Upper lobe of left lung (tissue), 6 donors: ENCODE measurements at regions not wholly inside any gene's neighbourhood (a gene's known extent, or its start where the extent isn't known, plus 50 kb on each side); places are given as distances from the start of the nearest gene placed in this dataset.

ENCODE experiments used
- ATAC-seq, 2 donors: fragments of 200-7000 bp; cut with Tn5 transposase; one replicate each; pipeline ENCODE4 v1.9.1; 2022; ENCODE audit warnings: mild to moderate bottlenecking in 2 of 2, moderate library complexity in 2 of 2; ENCODE audit not compliant: low FRiP score in 2 of 2
- DNase-seq, 2 donors: peaks; one replicate each; pipeline ENCODE4 v3.0.0-alpha.2; 2019 to 2020
- H3K27ac ChIP-seq, 4 donors: fragments of 200-600 bp; sonication (generic); one replicate each; pipeline ENCODE4 v1.5.1; 2016 to 2019
- H3K27me3 ChIP-seq, 4 donors: fragments of 200-600 bp; sonication (generic); one replicate each; pipeline ENCODE4 v1.5.1; 2017 to 2019
- H3K36me3 ChIP-seq, 4 donors: fragments of 200-600 bp; sonication (generic); one replicate each; pipeline ENCODE4 v1.5.1; 2016 to 2019
- H3K4me1 ChIP-seq, 4 donors: fragments of 200-600 bp; sonication (generic); one replicate each; pipeline ENCODE4 v1.5.1; 2018 to 2019
- H3K4me3 ChIP-seq, 4 donors: fragments of 200-600 bp; sonication (generic); one replicate each; pipeline ENCODE4 v1.5.1; 2017 to 2019; ENCODE audit warnings: mild to moderate bottlenecking in 2 of 4, moderate library complexity in 1 of 4
- H3K9me3 ChIP-seq, 4 donors: fragments of 200-600 bp; sonication (generic); one replicate each; pipeline ENCODE4 v1.5.1; 2018 to 2019
- EP300 ChIP-seq, 4 donors: sonication (generic); formaldehyde crosslinking; IDR thresholded peaks; one replicate each; pipeline ENCODE4 v1.5.1; 2017; ENCODE audit warnings: antibody characterized with exemption in 4 of 4, control low read depth in 2 of 4
- POLR2A ChIP-seq, 4 donors: fragments of 450-650 bp; IDR thresholded peaks; one replicate each; pipeline ENCODE4 v1.5.1; 2016 to 2017; ENCODE audit warnings: antibody characterized with exemption in 4 of 4, mild to moderate bottlenecking in 2 of 4
- POLR2AphosphoS5 ChIP-seq, 2 donors: sonication (generic); formaldehyde crosslinking; IDR thresholded peaks; one replicate each; pipeline ENCODE4 v1.5.1; 2017; ENCODE audit warnings: antibody characterized with exemption in 2 of 2
- WGBS, 2 donors: methylation state at CpG; one replicate each; pipeline ENCODE4 v1.1.5; 2017 to 2018; 5-methylcytosine and 5-hydroxymethylcytosine counted together
- TF ChIP-seq, protein P1 (sequence below), 6 experiments: fragments of 450-650 bp in 4 of 6; fragments of 200-600 bp in 2 of 6; sonication (generic) in 2 of 6; IDR thresholded peaks; one replicate each; pipeline ENCODE4 v1.5.1; 2016 to 2019; ENCODE audit warnings: antibody characterized with exemption in 6 of 6
- donor health status: DM: no; HTN: no; CAD: no; lungs with moderate emphysema.
- donor health status: DM: no; HTN: yes; CAD: no; lungs with severe emphysema.

DNA sequence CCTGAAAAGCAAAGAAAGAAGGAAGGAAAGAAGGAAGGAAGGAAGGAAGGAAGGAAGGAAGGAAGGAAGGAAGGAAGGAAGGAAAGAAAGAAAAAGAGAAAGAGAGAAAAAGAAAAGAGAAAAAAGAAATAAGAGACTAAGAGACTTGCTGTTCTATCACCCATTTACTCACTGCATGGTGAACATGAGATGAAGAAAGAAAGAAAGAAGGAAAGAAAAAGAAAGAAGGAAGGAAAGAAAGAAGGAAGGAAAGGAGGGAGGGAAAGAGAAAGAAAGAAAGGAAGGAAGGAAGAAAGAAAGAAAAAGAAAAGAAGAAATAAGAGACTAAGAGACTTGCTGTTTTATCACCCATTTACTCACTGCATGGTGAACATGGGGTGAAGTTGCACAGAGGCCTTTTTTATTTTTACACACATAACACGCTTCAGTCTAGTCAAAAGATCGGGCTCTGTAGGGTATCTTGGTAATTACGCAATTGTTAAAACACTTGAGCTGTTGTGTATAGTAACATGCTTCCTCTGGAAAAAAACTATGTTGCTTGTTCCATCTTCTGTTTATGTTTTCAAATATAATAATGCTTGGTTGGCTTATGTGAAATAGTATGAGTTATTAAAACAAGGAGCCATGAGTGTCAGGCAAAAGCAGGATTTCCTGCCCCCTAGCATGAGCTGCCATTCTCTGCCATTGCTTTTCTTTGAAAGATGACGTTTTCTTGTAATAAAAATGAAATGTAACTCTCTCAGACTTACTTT lies 119.3 kb upstream of the ZNF608 start:
- Histone ChIP-seq H3K4me1 (peaks cover 30 to 49% (median 40%) of the 10 kb centered on the region in 4 donors), H3K36me3 (no peaks in the 10 kb centered on the region), H3K27ac (peak overlapping the region; percentile 38 to 69 (median 43)), H3K4me3 (peak overlapping the region in 1 of 4 donors; percentile 22), H3K9me3 (no peaks in the 10 kb centered on the region), H3K27me3 (no peaks in the 10 kb centered on the region)
- DNase-seq: no peak
- peak in 1 of 2 donors; percentile 49 for ATAC-seq
- 13 to 16% methylated on average over 4 of the region's 4 CpGs for WGBS, 2 donors
- TF ChIP-seq POLR2A (IDR thresholded peaks at IDR 0.05) (no peak), EP300 (IDR thresholded peaks at IDR 0.05) (peak in 1 of 4 donors; percentile 36)

DNA sequence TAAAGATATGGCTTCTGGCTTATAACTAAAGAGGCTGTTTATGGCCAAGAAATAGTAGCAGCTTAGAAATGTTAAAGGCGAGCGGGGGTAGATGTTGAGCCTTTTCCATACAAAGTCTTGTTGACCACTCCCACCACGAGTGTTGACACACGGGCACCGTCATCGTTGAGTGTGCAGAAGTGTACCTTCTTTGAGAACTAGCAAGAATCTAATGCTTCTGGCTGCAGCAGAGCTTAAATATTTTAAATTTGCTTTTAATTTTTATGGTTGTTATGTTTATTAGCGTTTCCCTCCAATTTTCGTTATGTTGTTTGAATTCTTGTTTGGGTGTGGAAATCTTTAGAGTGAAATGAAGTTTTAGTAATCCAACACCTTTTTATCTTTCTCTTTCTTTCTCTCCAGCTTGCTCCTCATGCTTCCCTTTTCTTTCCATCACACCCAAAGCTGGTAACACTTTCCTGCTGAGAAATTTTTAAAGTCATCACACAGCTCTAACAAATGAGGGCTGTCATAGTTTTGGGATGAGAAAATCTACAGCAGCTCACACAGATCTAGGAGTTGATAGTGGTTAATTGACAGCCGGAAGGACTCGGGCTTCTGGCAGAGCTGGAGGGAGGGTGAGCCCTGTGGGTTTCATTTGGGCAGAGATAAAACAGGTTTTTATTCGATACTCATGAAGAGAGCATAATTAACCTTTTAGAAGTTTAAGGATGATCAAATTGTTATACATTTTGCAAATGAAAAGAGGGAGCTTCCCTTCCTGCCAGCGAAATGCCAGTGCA lies 120.1 kb upstream of the ZNF608 start:
- WGBS, 2 donors: 30 to 31% methylated on average over 12 of the region's 12 CpGs
- Histone ChIP-seq H3K9me3 (no peaks in the 10 kb centered on the region), H3K27ac (peak overlapping the region; percentile 38 to 69 (median 43)), H3K4me1 (peaks cover 30 to 50% (median 40%) of the 10 kb centered on the region in 4 donors), H3K27me3 (no peaks in the 10 kb centered on the region), H3K36me3 (no peaks in the 10 kb centered on the region), H3K4me3 (peak overlapping the region in 1 of 4 donors; percentile 22)
- no peak for TF ChIP-seq POLR2AphosphoS5 (IDR thresholded peaks at IDR 0.05)
- TF ChIP-seq EP300 (IDR thresholded peaks at IDR 0.05): no peak
- TF ChIP-seq POLR2A (IDR thresholded peaks at IDR 0.05): no peak
- TF ChIP-seq, protein P1, sequence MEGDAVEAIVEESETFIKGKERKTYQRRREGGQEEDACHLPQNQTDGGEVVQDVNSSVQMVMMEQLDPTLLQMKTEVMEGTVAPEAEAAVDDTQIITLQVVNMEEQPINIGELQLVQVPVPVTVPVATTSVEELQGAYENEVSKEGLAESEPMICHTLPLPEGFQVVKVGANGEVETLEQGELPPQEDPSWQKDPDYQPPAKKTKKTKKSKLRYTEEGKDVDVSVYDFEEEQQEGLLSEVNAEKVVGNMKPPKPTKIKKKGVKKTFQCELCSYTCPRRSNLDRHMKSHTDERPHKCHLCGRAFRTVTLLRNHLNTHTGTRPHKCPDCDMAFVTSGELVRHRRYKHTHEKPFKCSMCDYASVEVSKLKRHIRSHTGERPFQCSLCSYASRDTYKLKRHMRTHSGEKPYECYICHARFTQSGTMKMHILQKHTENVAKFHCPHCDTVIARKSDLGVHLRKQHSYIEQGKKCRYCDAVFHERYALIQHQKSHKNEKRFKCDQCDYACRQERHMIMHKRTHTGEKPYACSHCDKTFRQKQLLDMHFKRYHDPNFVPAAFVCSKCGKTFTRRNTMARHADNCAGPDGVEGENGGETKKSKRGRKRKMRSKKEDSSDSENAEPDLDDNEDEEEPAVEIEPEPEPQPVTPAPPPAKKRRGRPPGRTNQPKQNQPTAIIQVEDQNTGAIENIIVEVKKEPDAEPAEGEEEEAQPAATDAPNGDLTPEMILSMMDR (IDR thresholded peaks at IDR 0.05): no peak
- ATAC-seq: no peak
- peak in 1 of 2 donors; percentile 81 for DNase-seq

DNA sequence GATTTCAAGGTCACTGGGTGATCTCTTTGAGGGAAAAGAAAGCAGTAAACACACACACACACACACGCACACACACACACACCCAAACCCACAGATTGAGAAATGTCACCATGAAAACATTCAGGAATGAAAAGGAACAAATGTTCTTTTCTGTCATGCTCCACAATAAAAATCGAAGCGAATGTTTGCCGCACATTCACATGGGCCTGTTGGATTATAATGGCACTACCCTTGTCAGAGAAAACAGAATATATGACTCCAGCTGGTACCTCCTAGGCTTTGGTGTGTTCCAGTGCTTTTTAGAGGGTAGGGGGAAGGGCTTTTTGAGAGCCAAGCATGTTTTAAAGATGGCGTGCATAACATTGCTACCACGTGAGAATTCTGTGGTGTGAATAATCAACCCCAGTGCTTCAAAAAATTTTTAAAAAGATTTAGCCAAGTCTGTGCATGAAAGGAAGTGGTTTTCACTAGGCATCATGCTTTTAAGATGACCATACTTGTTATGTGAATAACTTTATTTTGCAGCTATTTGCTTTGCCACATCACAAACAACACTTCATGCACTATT lies 120.8 kb upstream of the ZNF608 start:
- no peak for ATAC-seq
- TF ChIP-seq POLR2A (IDR thresholded peaks at IDR 0.05) (no peak), EP300 (IDR thresholded peaks at IDR 0.05) (no peak), POLR2AphosphoS5 (IDR thresholded peaks at IDR 0.05) (no peak)
- TF ChIP-seq, protein P1 (IDR thresholded peaks at IDR 0.05): no peak
- Histone ChIP-seq H3K4me3 (no peak overlapping the region), H3K36me3 (no peaks in the 10 kb centered on the region), H3K27me3 (no peaks in the 10 kb centered on the region), H3K27ac (peak overlapping the region in 2 of 4 donors; percentile 38 to 69), H3K4me1 (peaks cover 30 to 54% (median 40%) of the 10 kb centered on the region in 4 donors), H3K9me3 (no peaks in the 10 kb centered on the region)
- WGBS, 2 donors: 53 to 79% methylated on average over 6 of the region's 6 CpGs
- DNase-seq: no peak

DNA sequence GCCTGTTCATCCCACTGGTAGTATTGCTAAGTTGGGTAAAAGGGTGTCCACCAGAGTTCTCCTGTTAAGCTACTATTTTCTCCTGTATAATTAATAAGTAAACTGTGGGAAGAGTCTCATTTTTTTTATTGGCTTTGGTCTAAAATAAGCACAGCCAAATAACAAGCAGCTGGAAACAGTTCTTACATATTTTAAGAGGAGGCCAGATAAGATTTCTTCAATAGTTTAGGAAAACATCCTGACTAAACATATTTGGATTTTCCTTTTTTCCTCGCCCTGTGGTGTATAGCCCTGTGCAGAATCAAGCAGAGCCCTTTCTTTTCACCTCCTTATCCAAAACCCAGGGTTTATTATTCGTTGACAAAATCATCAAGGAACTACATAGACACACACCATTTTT lies 122.2 kb upstream of the ZNF608 start:
- no peaks in the 10 kb centered on the region for H3K36me3 ChIP-seq
- 20 to 28% methylated on average over 2 of the region's 2 CpGs for WGBS, 2 donors
- TF ChIP-seq EP300 (IDR thresholded peaks at IDR 0.05) (no peak), POLR2AphosphoS5 (IDR thresholded peaks at IDR 0.05) (no peak), POLR2A (IDR thresholded peaks at IDR 0.05) (no peak)
- TF ChIP-seq, protein P1 (IDR thresholded peaks at IDR 0.05): no peak
- no peak for ATAC-seq
- DNase-seq: no peak
- no peak overlapping the region for H3K4me3 ChIP-seq
- H3K27ac ChIP-seq: peak overlapping the region; percentile 12 to 73 (median 32)
- H3K9me3 ChIP-seq: no peaks in the 10 kb centered on the region
- H3K27me3 ChIP-seq: no peaks in the 10 kb centered on the region
- peaks cover 35 to 59% (median 43%) of the 10 kb centered on the region in 4 donors for H3K4me1 ChIP-seq

DNA sequence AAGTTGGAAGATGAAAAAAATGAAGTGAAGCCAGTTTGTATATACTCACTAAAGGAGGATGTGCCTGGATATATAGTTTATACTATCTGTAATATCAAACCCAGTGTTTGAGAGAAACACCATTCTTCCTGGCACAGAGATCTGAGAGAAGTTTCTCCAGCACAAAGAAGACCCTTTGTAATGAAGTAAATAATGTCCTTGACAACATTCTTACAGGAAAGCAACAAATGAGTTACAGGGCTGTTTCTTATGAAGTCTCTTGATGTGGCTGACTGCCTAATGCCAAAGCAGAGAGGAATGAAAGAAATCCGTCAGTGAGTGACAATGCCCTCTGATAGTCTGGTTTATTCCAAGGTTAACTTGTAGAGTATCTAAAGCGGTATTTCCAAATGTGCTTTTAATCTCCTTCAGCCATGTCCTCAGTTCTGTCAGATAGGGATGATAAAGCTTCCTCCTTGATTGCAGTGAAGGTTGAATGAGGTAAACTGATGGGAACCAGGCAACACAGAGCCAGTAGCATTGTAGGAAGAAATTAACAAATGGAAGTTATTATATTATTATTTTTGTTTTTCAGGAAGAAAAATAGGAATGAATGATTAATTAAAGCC lies 123.1 kb upstream of the ZNF608 start:
- no peak for ATAC-seq
- Histone ChIP-seq H3K4me3 (no peak overlapping the region), H3K36me3 (no peaks in the 10 kb centered on the region), H3K9me3 (no peaks in the 10 kb centered on the region), H3K27me3 (no peaks in the 10 kb centered on the region), H3K27ac (peak overlapping the region; percentile 14 to 73 (median 24)), H3K4me1 (peaks cover 35 to 59% (median 43%) of the 10 kb centered on the region in 4 donors)
- no peak for DNase-seq
- TF ChIP-seq POLR2A (IDR thresholded peaks at IDR 0.05): no peak
- no peak for TF ChIP-seq EP300 (IDR thresholded peaks at IDR 0.05)
- TF ChIP-seq, protein P1 (IDR thresholded peaks at IDR 0.05): no peak
- no peak for TF ChIP-seq POLR2AphosphoS5 (IDR thresholded peaks at IDR 0.05)
- WGBS, 2 donors: 33 to 58% methylated on average over 2 of the region's 2 CpGs
